HG03175 (cell line): ENCODE measurements at regions not wholly inside any gene's neighbourhood (a gene's known extent, or its start where the extent isn't known, plus 50 kb on each side); places are given as distances from the start of the nearest gene placed in this dataset.

Source experiments
- ATAC-seq: cut with Tn5 transposase; IDR thresholded peaks from one replicate; pipeline ENCODE4 v1.9.1; 2021; ENCODE audit warnings: mild to moderate bottlenecking, moderate library complexity; ENCODE audit not compliant: unreplicated experiment

- no peak for ATAC-seq
These were observed 136.6 kb upstream of the SPRY1 start for GRCh38 chr4:123259676-123260646.

GRCh38 chr4:123260653-123261052, 135.9 kb upstream of the SPRY1 start:
- ATAC-seq: no peak

- ATAC-seq: no peak
These were observed 134.5 kb upstream of the SPRY1 start for GRCh38 chr4:123262080-123262479.

- no peak for ATAC-seq
These were observed 131.2 kb upstream of the SPRY1 start for GRCh38 chr4:123265443-123265842.

- ATAC-seq: no peak
These were observed 130.4 kb upstream of the SPRY1 start for GRCh38 chr4:123266221-123266620.

GRCh38 chr4:123278755-123279154, 117.8 kb upstream of the SPRY1 start:
- ATAC-seq: no peak

- ATAC-seq: no peak
These were observed 113.2 kb upstream of the SPRY1 start for GRCh38 chr4:123283371-123283895.

GRCh38 chr4:123284168-123284567, 112.4 kb upstream of the SPRY1 start:
- no peak for ATAC-seq

- no peak for ATAC-seq
These were observed 109.6 kb upstream of the SPRY1 start for GRCh38 chr4:123286903-123287466.

GRCh38 chr4:123288309-123289025, 108.1 kb upstream of the SPRY1 start:
- peak; percentile 85 for ATAC-seq

GRCh38 chr4:123291329-123291728, 105.3 kb upstream of the SPRY1 start:
- no peak for ATAC-seq

- peak; percentile 42 for ATAC-seq
These were observed 98.8 kb upstream of the SPRY1 start for GRCh38 chr4:123297836-123298235.

- ATAC-seq: no peak
These were observed 98.3 kb upstream of the SPRY1 start for GRCh38 chr4:123298261-123298660.

GRCh38 chr4:123298801-123299200, 97.8 kb upstream of the SPRY1 start:
- no peak for ATAC-seq

GRCh38 chr4:123299212-123299691, 97.3 kb upstream of the SPRY1 start:
- no peak for ATAC-seq

- ATAC-seq: no peak
These were observed 96.2 kb upstream of the SPRY1 start for GRCh38 chr4:123300222-123301039.

- no peak for ATAC-seq
These were observed 94.7 kb upstream of the SPRY1 start for GRCh38 chr4:123301923-123302322.

GRCh38 chr4:123304151-123304964, 92.2 kb upstream of the SPRY1 start:
- ATAC-seq: peak; percentile 49

GRCh38 chr4:123305736-123306135, 90.9 kb upstream of the SPRY1 start:
- no peak for ATAC-seq

- ATAC-seq: no peak
These were observed 89.8 kb upstream of the SPRY1 start for GRCh38 chr4:123306769-123307168.
